Keratinocyte (primary cell): ENCODE measurements at regions not wholly inside any gene's neighbourhood (a gene's known extent, or its start where the extent isn't known, plus 50 kb on each side); places are given as distances from the start of the nearest gene placed in this dataset.

Source experiments
- CTCF ChIP-seq, 3 experiments: IDR thresholded peaks in 1 of 3; conservative IDR thresholded peaks in 1 of 3; optimal IDR thresholded peaks in 1 of 3; 2 replicates in 2 of 3; 3 replicates in 1 of 3; pipeline versions ENCODE3 to v1.5.1; 2011; ENCODE audit warnings: low read length in 3 of 3, mild to moderate bottlenecking in 3 of 3, moderate library complexity in 2 of 3, control low read depth in 1 of 3, inconsistent platforms in 1 of 3; ENCODE audit not compliant: insufficient read depth in 2 of 3; ENCODE audit errors: extremely low read depth in 1 of 3
- EZH2 ChIP-seq: IDR thresholded peaks from one replicate; pipeline ENCODE4 v1.6.1; 2012; ENCODE audit warnings: inconsistent platforms, mild to moderate bottlenecking, low read length, moderate library complexity

GRCh38 chr3:89908711-89909213 lies 801.3 kb downstream of the EPHA3 start:
- TF ChIP-seq CTCF (optimal IDR thresholded peaks at IDR 0.05 in 1 of 3, IDR thresholded peaks at IDR 0.05 in 1 of 3, conservative IDR thresholded peaks at IDR 0.05 in 1 of 3; ENCODE audit: extremely low read depth in 1 of 3, insufficient read depth in 2 of 3, low read length in 3 of 3) = no peak
- TF ChIP-seq EZH2 = no peak
